ENCODE measurements at regions not wholly inside any gene's neighbourhood (a gene's known extent, or its start where the extent isn't known, plus 50 kb on each side); places are given as distances from the start of the nearest gene placed in this dataset.
"Not testable (repeated sequence)": the region's sequence is repeated elsewhere in the genome, so short reads cannot be mapped to it uniquely, and the experiment has no call there.

GRCh38 chr5:91288118-91288916 lies 94.8 kb downstream of the ARRDC3 start:
- Histone ChIP-seq H3K27ac (peak overlapping the region in 10 of 21 experiments; percentile 0 to 71 (median 54)), H3K4me3 (no peak overlapping the region)

GRCh38 chr5:91285062-91285461 lies 98.1 kb downstream of the ARRDC3 start:
- H3K27ac ChIP-seq = not testable (repeated sequence)

GRCh38 chr5:91283899-91284298 lies 99.2 kb downstream of the ARRDC3 start:
- H3K27ac ChIP-seq = peak overlapping the region in 6 of 21 experiments; percentile 26 to 98 (median 40)
- H3K4me3 ChIP-seq = no peak overlapping the region

More at GRCh38 chr5:91285062-91285461, 98.1 kb downstream of the ARRDC3 start:
- not testable (repeated sequence) for H3K4me3 ChIP-seq

- no peak overlapping the region for H3K4me3 ChIP-seq
- H3K27ac ChIP-seq = peak overlapping the region in 3 of 21 experiments; percentile 35 to 98 (median 46)
Observed at GRCh38 chr5:91283326-91283725, 99.8 kb downstream of the ARRDC3 start.

GRCh38 chr5:91282210-91282609 lies 100.9 kb downstream of the ARRDC3 start:
- H3K4me3 ChIP-seq = no peak overlapping the region
- peak overlapping the region in 8 of 21 experiments; percentile 79 to 98 (median 89) for H3K27ac ChIP-seq

GRCh38 chr5:91281401-91281800 lies 101.7 kb downstream of the ARRDC3 start:
- H3K27ac ChIP-seq = peak overlapping the region; percentile 54 to 98 (median 88)
- H3K4me3 ChIP-seq = peak overlapping the region in 1 of 7 experiments; percentile 52

- Histone ChIP-seq H3K27ac (peak overlapping the region; percentile 54 to 98 (median 88)), H3K4me3 (peak overlapping the region; percentile 23 to 52 (median 36))
Observed at GRCh38 chr5:91280362-91281269, 102.5 kb downstream of the ARRDC3 start.

GRCh38 chr5:91277840-91278239 lies 105.3 kb downstream of the ARRDC3 start:
- H3K4me3 ChIP-seq = no peak overlapping the region
- H3K27ac ChIP-seq = no peak overlapping the region

GRCh38 chr5:91277093-91277626 lies 106.0 kb downstream of the ARRDC3 start:
- Histone ChIP-seq H3K4me3 (no peak overlapping the region), H3K27ac (no peak overlapping the region)

- H3K27ac ChIP-seq = no peak overlapping the region
- H3K4me3 ChIP-seq = no peak overlapping the region
Observed at GRCh38 chr5:91272858-91273257, 110.3 kb downstream of the ARRDC3 start.

GRCh38 chr5:91271999-91272398 lies 111.1 kb downstream of the ARRDC3 start:
- no peak overlapping the region for H3K4me3 ChIP-seq
- no peak overlapping the region for H3K27ac ChIP-seq

GRCh38 chr5:91269198-91269597 lies 113.9 kb downstream of the ARRDC3 start:
- Histone ChIP-seq H3K4me3 (no peak overlapping the region), H3K27ac (no peak overlapping the region)

- Histone ChIP-seq H3K27ac (no peak overlapping the region), H3K4me3 (no peak overlapping the region)
Observed at GRCh38 chr5:91266184-91266705, 116.9 kb downstream of the ARRDC3 start.

- no peak overlapping the region for H3K27ac ChIP-seq
- no peak overlapping the region for H3K4me3 ChIP-seq
Observed at GRCh38 chr5:91264311-91265051, 118.6 kb downstream of the ARRDC3 start.

GRCh38 chr5:91263898-91264297 lies 119.2 kb downstream of the ARRDC3 start:
- H3K27ac ChIP-seq = no peak overlapping the region

GRCh38 chr5:91257301-91257700 lies 125.8 kb downstream of the ARRDC3 start:
- no peak overlapping the region for H3K27ac ChIP-seq
- H3K4me3 ChIP-seq = no peak overlapping the region

More at GRCh38 chr5:91263898-91264297, 119.2 kb downstream of the ARRDC3 start:
- H3K4me3 ChIP-seq = no peak overlapping the region

GRCh38 chr5:91256142-91256524 lies 127.0 kb downstream of the ARRDC3 start:
- no peak overlapping the region for H3K27ac ChIP-seq
- no peak overlapping the region for H3K4me3 ChIP-seq

GRCh38 chr5:91255396-91256141 lies 127.5 kb downstream of the ARRDC3 start:
- no peak overlapping the region for H3K4me3 ChIP-seq
- H3K27ac ChIP-seq = no peak overlapping the region

GRCh38 chr5:91252916-91253315 lies 130.2 kb downstream of the ARRDC3 start:
- Histone ChIP-seq H3K4me3 (no peak overlapping the region), H3K27ac (no peak overlapping the region)
